Large intestine (tissue), 3 donors: ENCODE measurements at regions not wholly inside any gene's neighbourhood (a gene's known extent, or its start where the extent isn't known, plus 50 kb on each side); places are given as distances from the start of the nearest gene placed in this dataset.
"Not testable (repeated sequence)": the region's sequence is repeated elsewhere in the genome, so short reads cannot be mapped to it uniquely, and the experiment has no call there.

Source experiments
- DNase-seq, 2 donors: peaks; one replicate each; pipeline versions ENCODE4 v3.0.0 to v3.0.0-alpha.2; 2013
- H3K27ac ChIP-seq: one replicate; pipeline ENCODE4 v1.5.1; 2013; ENCODE audit warnings: low read length
- H3K27me3 ChIP-seq: 2 replicates; pipeline ENCODE4 v1.6.1; 2013; ENCODE audit warnings: low read length; ENCODE audit not compliant: control insufficient read depth, insufficient read depth
- H3K36me3 ChIP-seq: 2 replicates; pipeline ENCODE4 v1.6.1; 2013; ENCODE audit warnings: low read length; ENCODE audit not compliant: control insufficient read depth, insufficient read depth
- H3K4me1 ChIP-seq: one replicate; pipeline ENCODE4 v1.6.1; 2013; ENCODE audit warnings: low read length; ENCODE audit not compliant: control insufficient read depth, insufficient read depth
- H3K4me3 ChIP-seq: one replicate; pipeline ENCODE4 v1.5.1; 2013; ENCODE audit warnings: low read length
- H3K9me3 ChIP-seq: one replicate; pipeline ENCODE4 v1.6.1; 2013; ENCODE audit warnings: mild to moderate bottlenecking, low read depth, low read length, moderate library complexity; ENCODE audit not compliant: control insufficient read depth
- WGBS: methylation state at CpG from one replicate; pipeline ENCODE4 v1.1.5; 2013; ENCODE audit warnings: low lambda C conversion rate; ENCODE audit not compliant: insufficient coverage; 5-methylcytosine and 5-hydroxymethylcytosine counted together

DNA sequence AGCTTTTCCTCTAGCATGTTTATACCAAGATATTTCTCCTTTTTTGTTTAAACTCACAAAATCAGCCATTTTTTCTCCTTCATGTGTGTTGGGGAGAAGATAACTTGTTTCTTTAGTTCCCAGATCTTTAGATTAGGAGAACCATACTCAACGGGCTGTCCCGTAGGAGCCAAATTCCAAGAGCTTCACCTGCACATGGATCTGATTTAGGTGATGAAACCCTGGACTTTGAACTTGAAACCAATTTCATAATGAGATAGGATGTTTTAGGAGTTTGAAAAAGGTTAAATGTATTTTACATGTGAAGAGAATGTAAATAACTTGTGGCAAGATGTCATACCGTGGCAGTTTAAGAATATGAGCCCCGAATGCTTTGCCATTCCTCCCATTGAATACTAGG is 280.0 kb upstream of the PCDH18 start:
- WGBS, result 100% methylated on average over 1 of the region's 4 CpGs
- DNase-seq, result no peak
- H3K36me3 ChIP-seq, result no peaks in the 10 kb centered on the region
- H3K27ac ChIP-seq, result no peak overlapping the region
- H3K4me3 ChIP-seq, result no peak overlapping the region
- H3K27me3 ChIP-seq, result no peaks in the 10 kb centered on the region
- no peaks in the 10 kb centered on the region for H3K9me3 ChIP-seq
- H3K4me1 ChIP-seq, result no peaks in the 10 kb centered on the region

DNA sequence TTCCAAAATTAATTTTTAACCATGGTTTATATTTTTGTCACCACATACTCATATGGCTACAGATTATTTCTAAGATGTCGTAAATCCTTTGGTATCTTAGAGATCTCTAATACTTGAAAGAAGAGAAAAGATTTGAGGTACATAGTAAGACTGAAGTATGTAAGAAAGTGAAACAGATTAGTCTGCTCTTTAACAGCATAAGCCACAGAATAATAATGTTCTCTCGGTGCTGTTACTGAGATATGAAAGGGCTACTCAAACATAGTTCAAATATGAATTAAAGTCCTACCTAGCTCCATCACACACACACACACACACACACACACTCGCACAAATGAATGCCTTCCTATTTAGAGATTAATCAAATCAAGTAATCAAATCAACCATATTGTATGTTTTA is 274.1 kb upstream of the PCDH18 start:
- DNase-seq, result no peak
- no peaks in the 10 kb centered on the region for H3K36me3 ChIP-seq
- H3K27ac ChIP-seq, result no peak overlapping the region
- H3K4me1 ChIP-seq, result no peaks in the 10 kb centered on the region
- H3K27me3 ChIP-seq, result no peaks in the 10 kb centered on the region
- H3K9me3 ChIP-seq, result no peaks in the 10 kb centered on the region
- H3K4me3 ChIP-seq, result no peak overlapping the region
- 100% methylated on average over 1 of the region's 3 CpGs for WGBS

GRCh38 chr4:137804906-137805495 is 272.7 kb upstream of the PCDH18 start:
- Histone ChIP-seq H3K36me3 (no peaks in the 10 kb centered on the region), H3K4me3 (no peak overlapping the region), H3K9me3 (no peaks in the 10 kb centered on the region), H3K4me1 (no peaks in the 10 kb centered on the region), H3K27ac (no peak overlapping the region), H3K27me3 (no peaks in the 10 kb centered on the region)
- whole genome bisulfite sequencing, result 100% methylated on average over 2 of the region's 10 CpGs
- DNase-seq, result no peak

GRCh38 chr4:137800861-137801260 is 268.6 kb upstream of the PCDH18 start:
- H3K27me3 ChIP-seq, result no peaks in the 10 kb centered on the region
- 17% methylated on average over 1 of the region's 1 CpG for WGBS
- peak in 1 of 2 donors; percentile 8 for DNase-seq
- H3K4me1 ChIP-seq, result no peaks in the 10 kb centered on the region
- H3K36me3 ChIP-seq, result no peaks in the 10 kb centered on the region
- no peaks in the 10 kb centered on the region for H3K9me3 ChIP-seq
- no peak overlapping the region for H3K27ac ChIP-seq
- no peak overlapping the region for H3K4me3 ChIP-seq

GRCh38 chr4:137794764-137795254 is 262.5 kb upstream of the PCDH18 start:
- H3K27me3 ChIP-seq, result no peaks in the 10 kb centered on the region
- H3K9me3 ChIP-seq, result no peaks in the 10 kb centered on the region
- no peaks in the 10 kb centered on the region for H3K4me1 ChIP-seq
- DNase-seq, result no peak
- no peaks in the 10 kb centered on the region for H3K36me3 ChIP-seq
- H3K4me3 ChIP-seq, result no peak overlapping the region
- H3K27ac ChIP-seq, result no peak overlapping the region
- WGBS, result 83% methylated on average over 2 of the region's 6 CpGs

- H3K4me3 ChIP-seq, DNase-seq, H3K4me1 ChIP-seq, H3K27ac ChIP-seq, H3K9me3 ChIP-seq, H3K27me3 ChIP-seq, H3K36me3 ChIP-seq: not testable (repeated sequence)
- WGBS, result no CpG with 5 or more reads among the region's 3 CpGs
Measured at GRCh38 chr4:137789263-137789662, 257.0 kb upstream of the PCDH18 start.

DNA sequence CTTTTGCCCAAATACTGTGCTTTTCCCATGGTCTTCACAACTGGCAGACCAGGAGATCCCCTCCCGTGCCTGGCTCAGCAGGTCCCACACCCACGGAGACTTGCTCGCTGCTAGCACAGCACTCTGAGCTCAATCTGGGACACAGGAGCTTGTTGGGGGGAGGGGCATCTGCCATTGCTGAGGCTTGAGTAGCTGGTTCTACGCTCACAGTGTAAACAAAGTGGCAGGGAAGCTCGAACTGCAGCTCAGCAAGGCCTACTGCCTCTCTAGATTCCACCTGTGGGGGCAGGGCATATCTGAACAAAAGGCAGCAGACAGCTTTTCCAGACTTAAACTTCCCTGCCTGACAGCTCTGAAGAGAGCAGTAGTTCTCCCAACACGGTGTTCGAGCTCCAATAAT is 251.6 kb upstream of the PCDH18 start:
- not testable (repeated sequence) for DNase-seq, H3K27me3 ChIP-seq, H3K4me3 ChIP-seq, H3K9me3 ChIP-seq, H3K4me1 ChIP-seq, H3K27ac ChIP-seq, H3K36me3 ChIP-seq
- WGBS, result no CpG with 5 or more reads among the region's 7 CpGs

DNA sequence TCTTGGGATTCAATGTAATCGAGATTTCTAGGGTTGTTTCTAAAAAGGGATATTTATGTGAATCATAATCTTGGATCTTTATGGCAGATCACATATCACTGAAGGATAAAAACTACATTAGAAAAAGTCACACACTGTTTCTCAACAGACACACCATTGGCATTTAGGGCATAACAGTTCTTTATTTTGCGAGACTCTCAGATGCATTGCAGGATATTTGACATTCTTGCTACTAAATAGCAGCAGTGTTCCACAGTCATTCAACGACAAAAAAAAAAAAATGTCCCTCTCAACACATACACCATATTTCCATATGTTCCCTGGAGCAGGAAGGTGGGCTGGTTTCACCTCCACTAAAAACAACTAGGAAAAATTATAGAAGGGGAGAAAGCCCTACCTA is 243.4 kb upstream of the PCDH18 start:
- Histone ChIP-seq H3K27ac (no peak overlapping the region), H3K36me3 (no peaks in the 10 kb centered on the region), H3K9me3 (no peaks in the 10 kb centered on the region), H3K4me3 (no peak overlapping the region), H3K4me1 (no peaks in the 10 kb centered on the region), H3K27me3 (no peaks in the 10 kb centered on the region)
- DNase-seq, result no peak
- WGBS, result 80% methylated on average over 1 of the region's 3 CpGs

DNA sequence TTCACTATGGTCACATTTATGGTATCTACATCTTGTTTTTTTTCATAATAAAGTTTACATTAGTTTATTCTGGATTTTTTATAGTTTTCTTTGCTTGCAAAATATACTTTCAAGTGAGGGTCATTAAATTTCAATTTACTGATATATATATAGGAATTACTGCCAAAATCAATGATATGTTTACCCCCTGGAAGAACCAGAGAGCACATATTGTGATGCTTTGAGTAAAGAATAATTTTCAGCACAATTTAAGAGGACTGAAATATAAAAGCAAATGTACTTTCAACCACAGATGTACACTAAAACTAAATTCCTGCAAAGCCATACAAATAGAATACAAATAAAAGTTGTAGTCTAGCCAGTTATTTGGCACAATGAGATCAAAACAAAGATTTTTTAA is 242.2 kb upstream of the PCDH18 start:
- Histone ChIP-seq H3K27me3 (no peaks in the 10 kb centered on the region), H3K9me3 (no peaks in the 10 kb centered on the region), H3K27ac (no peak overlapping the region), H3K4me3 (no peak overlapping the region), H3K4me1 (no peaks in the 10 kb centered on the region), H3K36me3 (no peaks in the 10 kb centered on the region)
- no peak for DNase-seq

DNA sequence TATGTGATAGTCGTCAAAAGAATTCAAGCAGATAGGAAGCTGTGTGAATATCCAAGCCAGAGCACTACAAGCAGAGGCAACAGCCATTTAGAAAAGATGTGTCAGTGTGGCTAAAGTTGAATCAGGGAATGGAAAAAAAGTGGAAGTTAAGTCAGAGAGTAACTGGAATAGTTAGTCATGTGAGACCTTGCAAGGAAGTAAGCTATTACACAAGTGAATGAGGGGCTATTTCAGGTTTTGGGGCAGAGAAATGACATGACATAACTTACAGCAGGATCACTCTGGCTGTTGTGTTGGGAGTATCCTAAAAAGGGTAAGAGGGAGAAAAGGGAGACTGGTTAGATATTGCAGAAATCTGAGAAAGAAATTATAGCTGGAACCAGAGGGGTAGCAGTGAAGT is 236.6 kb upstream of the PCDH18 start:
- H3K4me3 ChIP-seq, result no peak overlapping the region
- DNase-seq, result no peak

GRCh38 chr4:137768196-137768595 is 235.9 kb upstream of the PCDH18 start:
- no peaks in the 10 kb centered on the region for H3K4me1 ChIP-seq
- DNase-seq, result no peak
- no peak overlapping the region for H3K27ac ChIP-seq
- H3K36me3 ChIP-seq, result no peaks in the 10 kb centered on the region
- WGBS, result no CpG with 5 or more reads among the region's 1 CpG
- H3K4me3 ChIP-seq, result no peak overlapping the region
- no peaks in the 10 kb centered on the region for H3K27me3 ChIP-seq
- H3K9me3 ChIP-seq, result no peaks in the 10 kb centered on the region

More for the DNA sequence above, 236.6 kb upstream of the PCDH18 start:
- H3K27ac ChIP-seq, result no peak overlapping the region
- no CpG with 5 or more reads among the region's 1 CpG for WGBS
- no peaks in the 10 kb centered on the region for H3K4me1 ChIP-seq
- H3K36me3 ChIP-seq, result no peaks in the 10 kb centered on the region
- no peaks in the 10 kb centered on the region for H3K27me3 ChIP-seq
- H3K9me3 ChIP-seq, result no peaks in the 10 kb centered on the region
